ENCODE measurements at regions not wholly inside any gene's neighbourhood (a gene's known extent, or its start where the extent isn't known, plus 50 kb on each side); places are given as distances from the start of the nearest gene placed in this dataset.

GRCh38 chr2:239579081-239579480, 178.3 kb upstream of the HDAC4 start:
- Histone ChIP-seq H2AFZ (no peak overlapping the region), H3K27me3 (ENCODE audit: insufficient read depth) (no peaks in the 10 kb centered on the region), H3K79me2 (replicated peaks; ENCODE audit: insufficient read depth) (no peaks in the 10 kb centered on the region), H3K4me3 (no peak overlapping the region), H3K9me2 (ENCODE audit: insufficient read depth) (peaks cover 3% of the 10 kb centered on the region; the same call in 1 of the 2 replicates), H3K27ac (ENCODE audit: low read depth) (no peak overlapping the region), H3F3A (replicated peaks; ENCODE audit: low read depth) (no peaks in the 10 kb centered on the region), H4K20me1 (replicated peaks; ENCODE audit: insufficient read depth) (no peaks in the 10 kb centered on the region), H3K4me1 (ENCODE audit: insufficient read depth) (peaks cover 11% of the 10 kb centered on the region; the same call in 1 of the 2 replicates), H3K36me3 (ENCODE audit: insufficient read depth) (no peaks in the 10 kb centered on the region), H3K4me2 (no peak overlapping the region)
- ATAC-seq (no peak), DNase-seq (ENCODE audit: low spot score) (no peak)
- no peak overlapping the region for H3K4me3 Mint-ChIP-seq
- H3K27me3 Mint-ChIP-seq (ENCODE audit: insufficient read depth, low read depth, poor library complexity) = peaks cover 12% of the 10 kb centered on the region
- H3K4me1 Mint-ChIP-seq = peaks cover 15% of the 10 kb centered on the region
- H3K27ac Mint-ChIP-seq = no peak overlapping the region
- TF ChIP-seq STAT1 (IDR thresholded peaks at IDR 0.05; ENCODE audit: unreplicated experiment) (no peak), EZH2 (IDR thresholded peaks at IDR 0.05; ENCODE audit: low read depth, unreplicated experiment) (no peak), ZNF114 (CRISPR knock-in tag; IDR thresholded peaks at IDR 0.05) (no peak), POLR2AphosphoS5 (IDR thresholded peaks at IDR 0.05; ENCODE audit: low read depth) (no peak), REST (IDR thresholded peaks at IDR 0.05; ENCODE audit: unreplicated experiment) (no peak), ZNF331 (CRISPR knock-in tag; IDR thresholded peaks at IDR 0.05; ENCODE audit: low read depth) (no peak), CREB1 (CRISPR knock-in tag; IDR thresholded peaks at IDR 0.05; ENCODE audit: low read depth) (no peak), JUNB (IDR thresholded peaks at IDR 0.05; ENCODE audit: unreplicated experiment) (no peak), NANOG (IDR thresholded peaks at IDR 0.05; ENCODE audit: borderline replicate concordance) (no peak), EZH2phosphoT487 (IDR thresholded peaks at IDR 0.05; ENCODE audit: unreplicated experiment) (no peak)
- TF ChIP-seq, protein P1, sequence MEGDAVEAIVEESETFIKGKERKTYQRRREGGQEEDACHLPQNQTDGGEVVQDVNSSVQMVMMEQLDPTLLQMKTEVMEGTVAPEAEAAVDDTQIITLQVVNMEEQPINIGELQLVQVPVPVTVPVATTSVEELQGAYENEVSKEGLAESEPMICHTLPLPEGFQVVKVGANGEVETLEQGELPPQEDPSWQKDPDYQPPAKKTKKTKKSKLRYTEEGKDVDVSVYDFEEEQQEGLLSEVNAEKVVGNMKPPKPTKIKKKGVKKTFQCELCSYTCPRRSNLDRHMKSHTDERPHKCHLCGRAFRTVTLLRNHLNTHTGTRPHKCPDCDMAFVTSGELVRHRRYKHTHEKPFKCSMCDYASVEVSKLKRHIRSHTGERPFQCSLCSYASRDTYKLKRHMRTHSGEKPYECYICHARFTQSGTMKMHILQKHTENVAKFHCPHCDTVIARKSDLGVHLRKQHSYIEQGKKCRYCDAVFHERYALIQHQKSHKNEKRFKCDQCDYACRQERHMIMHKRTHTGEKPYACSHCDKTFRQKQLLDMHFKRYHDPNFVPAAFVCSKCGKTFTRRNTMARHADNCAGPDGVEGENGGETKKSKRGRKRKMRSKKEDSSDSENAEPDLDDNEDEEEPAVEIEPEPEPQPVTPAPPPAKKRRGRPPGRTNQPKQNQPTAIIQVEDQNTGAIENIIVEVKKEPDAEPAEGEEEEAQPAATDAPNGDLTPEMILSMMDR (conservative IDR thresholded peaks at IDR 0.05; ENCODE audit: low read depth in 2 of 2) = no peak
- TF ChIP-seq, protein P2, sequence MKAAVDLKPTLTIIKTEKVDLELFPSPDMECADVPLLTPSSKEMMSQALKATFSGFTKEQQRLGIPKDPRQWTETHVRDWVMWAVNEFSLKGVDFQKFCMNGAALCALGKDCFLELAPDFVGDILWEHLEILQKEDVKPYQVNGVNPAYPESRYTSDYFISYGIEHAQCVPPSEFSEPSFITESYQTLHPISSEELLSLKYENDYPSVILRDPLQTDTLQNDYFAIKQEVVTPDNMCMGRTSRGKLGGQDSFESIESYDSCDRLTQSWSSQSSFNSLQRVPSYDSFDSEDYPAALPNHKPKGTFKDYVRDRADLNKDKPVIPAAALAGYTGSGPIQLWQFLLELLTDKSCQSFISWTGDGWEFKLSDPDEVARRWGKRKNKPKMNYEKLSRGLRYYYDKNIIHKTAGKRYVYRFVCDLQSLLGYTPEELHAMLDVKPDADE (IDR thresholded peaks at IDR 0.05) = no peak
- TF ChIP-seq, protein P3, sequence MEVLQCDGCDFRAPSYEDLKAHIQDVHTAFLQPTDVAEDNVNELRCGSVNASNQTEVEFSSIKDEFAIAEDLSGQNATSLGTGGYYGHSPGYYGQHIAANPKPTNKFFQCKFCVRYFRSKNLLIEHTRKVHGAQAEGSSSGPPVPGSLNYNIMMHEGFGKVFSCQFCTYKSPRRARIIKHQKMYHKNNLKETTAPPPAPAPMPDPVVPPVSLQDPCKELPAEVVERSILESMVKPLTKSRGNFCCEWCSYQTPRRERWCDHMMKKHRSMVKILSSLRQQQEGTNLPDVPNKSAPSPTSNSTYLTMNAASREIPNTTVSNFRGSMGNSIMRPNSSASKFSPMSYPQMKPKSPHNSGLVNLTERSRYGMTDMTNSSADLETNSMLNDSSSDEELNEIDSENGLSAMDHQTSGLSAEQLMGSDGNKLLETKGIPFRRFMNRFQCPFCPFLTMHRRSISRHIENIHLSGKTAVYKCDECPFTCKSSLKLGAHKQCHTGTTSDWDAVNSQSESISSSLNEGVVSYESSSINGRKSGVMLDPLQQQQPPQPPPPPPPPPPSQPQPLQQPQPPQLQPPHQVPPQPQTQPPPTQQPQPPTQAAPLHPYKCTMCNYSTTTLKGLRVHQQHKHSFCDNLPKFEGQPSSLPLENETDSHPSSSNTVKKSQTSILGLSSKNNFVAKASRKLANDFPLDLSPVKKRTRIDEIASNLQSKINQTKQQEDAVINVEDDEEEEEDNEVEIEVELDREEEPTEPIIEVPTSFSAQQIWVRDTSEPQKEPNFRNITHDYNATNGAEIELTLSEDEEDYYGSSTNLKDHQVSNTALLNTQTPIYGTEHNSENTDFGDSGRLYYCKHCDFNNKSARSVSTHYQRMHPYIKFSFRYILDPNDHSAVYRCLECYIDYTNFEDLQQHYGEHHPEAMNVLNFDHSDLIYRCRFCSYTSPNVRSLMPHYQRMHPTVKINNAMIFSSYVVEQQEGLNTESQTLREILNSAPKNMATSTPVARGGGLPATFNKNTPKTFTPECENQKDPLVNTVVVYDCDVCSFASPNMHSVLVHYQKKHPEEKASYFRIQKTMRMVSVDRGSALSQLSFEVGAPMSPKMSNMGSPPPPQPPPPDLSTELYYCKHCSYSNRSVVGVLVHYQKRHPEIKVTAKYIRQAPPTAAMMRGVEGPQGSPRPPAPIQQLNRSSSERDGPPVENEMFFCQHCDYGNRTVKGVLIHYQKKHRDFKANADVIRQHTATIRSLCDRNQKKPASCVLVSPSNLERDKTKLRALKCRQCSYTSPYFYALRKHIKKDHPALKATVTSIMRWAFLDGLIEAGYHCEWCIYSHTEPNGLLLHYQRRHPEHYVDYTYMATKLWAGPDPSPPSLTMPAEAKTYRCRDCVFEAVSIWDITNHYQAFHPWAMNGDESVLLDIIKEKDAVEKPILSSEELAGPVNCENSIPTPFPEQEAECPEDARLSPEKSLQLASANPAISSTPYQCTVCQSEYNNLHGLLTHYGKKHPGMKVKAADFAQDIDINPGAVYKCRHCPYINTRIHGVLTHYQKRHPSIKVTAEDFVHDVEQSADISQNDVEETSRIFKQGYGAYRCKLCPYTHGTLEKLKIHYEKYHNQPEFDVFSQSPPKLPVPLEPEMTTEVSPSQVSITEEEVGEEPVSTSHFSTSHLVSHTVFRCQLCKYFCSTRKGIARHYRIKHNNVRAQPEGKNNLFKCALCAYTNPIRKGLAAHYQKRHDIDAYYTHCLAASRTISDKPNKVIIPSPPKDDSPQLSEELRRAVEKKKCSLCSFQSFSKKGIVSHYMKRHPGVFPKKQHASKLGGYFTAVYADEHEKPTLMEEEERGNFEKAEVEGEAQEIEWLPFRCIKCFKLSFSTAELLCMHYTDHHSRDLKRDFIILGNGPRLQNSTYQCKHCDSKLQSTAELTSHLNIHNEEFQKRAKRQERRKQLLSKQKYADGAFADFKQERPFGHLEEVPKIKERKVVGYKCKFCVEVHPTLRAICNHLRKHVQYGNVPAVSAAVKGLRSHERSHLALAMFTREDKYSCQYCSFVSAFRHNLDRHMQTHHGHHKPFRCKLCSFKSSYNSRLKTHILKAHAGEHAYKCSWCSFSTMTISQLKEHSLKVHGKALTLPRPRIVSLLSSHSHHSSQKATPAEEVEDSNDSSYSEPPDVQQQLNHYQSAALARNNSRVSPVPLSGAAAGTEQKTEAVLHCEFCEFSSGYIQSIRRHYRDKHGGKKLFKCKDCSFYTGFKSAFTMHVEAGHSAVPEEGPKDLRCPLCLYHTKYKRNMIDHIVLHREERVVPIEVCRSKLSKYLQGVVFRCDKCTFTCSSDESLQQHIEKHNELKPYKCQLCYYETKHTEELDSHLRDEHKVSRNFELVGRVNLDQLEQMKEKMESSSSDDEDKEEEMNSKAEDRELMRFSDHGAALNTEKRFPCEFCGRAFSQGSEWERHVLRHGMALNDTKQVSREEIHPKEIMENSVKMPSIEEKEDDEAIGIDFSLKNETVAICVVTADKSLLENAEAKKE (CRISPR knock-in tag; IDR thresholded peaks at IDR 0.05) = no peak
- no peaks in the 10 kb centered on the region; the same call in 2 of the 3 replicates for H3K36me3 Mint-ChIP-seq (ENCODE audit: low read depth)
- peaks cover 7% of the 10 kb centered on the region; the same call in 1 of the 3 replicates for H3K9me3 Mint-ChIP-seq
